ENCODE measurements at regions not wholly inside any gene's neighbourhood (a gene's known extent, or its start where the extent isn't known, plus 50 kb on each side); places are given as distances from the start of the nearest gene placed in this dataset.
"Not testable (repeated sequence)": the region's sequence is repeated elsewhere in the genome, so short reads cannot be mapped to it uniquely, and the experiment has no call there.

DNA sequence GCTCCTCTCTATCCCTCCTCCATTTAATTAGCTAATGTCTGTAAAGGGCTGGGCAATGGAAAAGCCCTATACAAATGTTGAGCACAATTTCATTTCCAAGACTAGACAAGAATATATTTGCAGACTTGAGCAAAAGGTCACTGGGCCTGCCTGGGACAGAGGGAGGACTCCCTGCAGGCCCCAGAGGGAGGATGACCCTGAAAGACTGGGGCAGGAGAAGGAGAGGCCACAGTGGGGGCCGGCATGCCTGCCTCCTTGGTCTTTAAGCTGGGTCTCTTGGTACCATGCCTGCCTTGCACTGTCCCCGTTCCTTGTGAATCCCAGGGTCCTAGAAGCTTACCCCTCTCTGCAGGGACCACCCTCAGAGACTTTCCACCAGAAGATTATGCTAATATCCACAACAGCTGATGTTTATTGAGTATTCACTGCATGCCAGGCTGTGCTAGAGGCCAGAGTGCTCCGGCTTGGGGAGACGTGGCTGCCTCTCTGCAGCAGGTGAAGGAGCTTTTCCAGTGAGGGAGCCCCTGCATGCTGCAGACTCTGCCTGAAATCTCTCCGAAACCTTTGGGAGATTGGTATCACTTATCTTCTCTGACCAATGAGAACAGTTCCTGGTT is 72.7 kb upstream of the HSPA9 start:
- no peak for DNase-seq

GRCh38 chr5:138647261-138647788 is 72.1 kb upstream of the HSPA9 start:
- no peak for DNase-seq

DNA sequence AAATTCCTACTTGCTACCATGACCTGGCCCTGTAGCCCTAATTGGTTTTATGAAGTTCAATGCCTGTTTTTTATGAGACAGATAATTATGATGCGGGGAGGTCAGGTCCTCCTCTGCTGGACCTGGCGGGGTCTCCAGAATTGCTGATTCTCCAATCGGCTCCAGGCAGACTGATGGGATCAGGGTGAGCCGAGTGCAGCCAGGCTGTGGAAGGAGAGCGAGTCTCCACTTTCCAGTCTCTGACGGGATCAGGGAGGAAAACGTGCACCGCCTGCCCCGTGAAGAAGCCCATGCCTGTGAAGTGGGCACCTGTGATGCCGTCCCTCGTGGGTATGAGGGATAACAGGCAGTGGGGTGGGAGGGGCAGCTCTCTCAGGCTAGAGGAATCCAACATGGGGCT is 71.5 kb upstream of the HSPA9 start:
- DNase-seq: no peak

- no peak for DNase-seq
Observed at GRCh38 chr5:138645778-138646575, 70.8 kb upstream of the HSPA9 start.

GRCh38 chr5:138643040-138643791 is 68.0 kb upstream of the HSPA9 start:
- DNase-seq: no peak

DNA sequence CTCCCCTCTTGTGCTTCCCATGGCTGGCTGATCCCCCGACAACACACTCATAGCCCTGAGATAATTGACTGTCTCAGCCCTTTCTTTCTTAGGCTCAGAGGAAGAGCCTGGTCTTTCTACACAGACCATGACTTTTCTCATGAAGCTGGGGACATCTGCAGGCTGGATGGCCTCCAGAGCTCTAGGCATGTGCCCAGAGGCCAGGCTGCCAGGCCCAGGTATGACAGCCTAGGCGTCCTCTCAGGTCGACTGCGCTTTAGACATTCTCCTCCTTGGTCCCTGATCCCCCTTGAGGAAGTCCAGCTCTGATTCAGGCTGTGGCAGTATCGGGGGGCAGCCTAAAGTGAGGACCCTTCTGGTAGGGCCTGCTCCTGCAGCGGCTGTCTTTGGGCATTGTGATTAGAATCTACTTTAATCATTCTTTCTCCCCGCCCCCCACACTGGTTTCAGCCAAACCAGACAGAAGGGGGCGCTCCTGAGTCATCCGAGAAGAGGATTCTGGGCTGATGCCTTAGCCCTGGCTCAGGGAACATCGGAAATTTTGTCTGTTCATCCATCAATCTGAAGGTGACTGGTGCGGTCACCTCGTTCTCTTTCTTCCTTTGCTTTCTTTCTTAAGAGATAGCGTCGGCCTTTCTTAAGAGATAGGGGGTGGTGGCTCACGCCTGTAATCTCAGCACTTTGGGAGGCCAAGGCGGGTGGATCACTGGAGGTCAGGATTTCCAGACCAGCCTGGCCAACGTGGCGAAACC is 66.5 kb upstream of the HSPA9 start:
- peak; percentile 55 for DNase-seq

DNA sequence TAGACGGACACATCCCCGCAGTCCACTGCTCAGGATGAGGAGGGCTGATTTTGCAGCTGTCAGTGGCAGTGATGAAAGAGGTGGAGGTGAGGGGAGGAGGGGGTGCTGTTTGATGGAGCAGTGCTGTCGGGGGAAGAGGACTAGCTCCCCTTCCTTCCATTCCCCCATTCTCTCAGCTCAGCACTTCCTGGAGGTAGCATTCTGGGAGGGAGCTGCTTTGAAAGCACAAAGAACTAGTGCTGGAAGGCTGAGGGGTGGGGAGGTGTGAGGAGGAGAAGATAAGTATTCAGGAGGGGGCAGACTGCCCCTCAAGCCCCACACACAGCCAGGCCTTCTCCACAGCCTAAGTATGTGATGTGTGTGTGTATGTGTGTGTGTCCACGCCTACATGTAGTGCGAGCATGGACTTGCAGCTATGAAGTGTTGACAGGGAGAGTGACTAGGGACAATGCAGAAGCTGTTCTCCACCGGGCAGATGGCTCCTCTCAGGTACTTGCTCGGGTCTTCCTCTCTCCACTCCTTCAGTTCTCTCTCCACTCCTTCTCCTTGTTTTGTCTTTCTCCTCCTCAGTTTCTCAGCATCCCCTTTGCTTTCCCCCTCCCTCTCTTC is 65.5 kb upstream of the HSPA9 start:
- no peak for DNase-seq

- no peak for DNase-seq
Observed at GRCh38 chr5:138640138-138640537, 64.9 kb upstream of the HSPA9 start.

- DNase-seq: no peak
Observed at GRCh38 chr5:138639326-138639725, 64.1 kb upstream of the HSPA9 start.

DNA sequence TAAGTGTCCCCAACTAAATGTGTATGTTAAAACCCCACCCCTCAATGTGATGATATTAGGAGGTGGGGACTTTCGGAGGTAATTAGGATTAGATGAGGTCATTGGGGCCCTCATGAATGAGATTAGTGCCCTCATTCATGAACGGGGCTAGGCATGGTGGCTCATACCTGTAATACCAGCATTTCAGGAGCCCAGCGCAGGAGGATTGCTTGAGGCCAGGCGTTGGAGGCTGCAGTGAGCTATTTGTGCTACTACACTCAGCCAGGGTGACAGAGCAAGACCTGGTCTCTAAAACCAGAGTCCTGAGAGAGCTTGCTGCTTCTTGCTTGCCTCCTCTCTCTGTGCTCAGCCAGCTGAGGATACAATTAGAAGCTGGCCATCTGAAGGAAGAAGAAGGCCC is 62.1 kb upstream of the HSPA9 start:
- no peak for DNase-seq

- no peak for DNase-seq
Observed at GRCh38 chr5:138636398-138636944, 61.3 kb upstream of the HSPA9 start.

- DNase-seq: no peak
Observed at GRCh38 chr5:138635708-138636107, 60.5 kb upstream of the HSPA9 start.

GRCh38 chr5:138635265-138635664 is 60.1 kb upstream of the HSPA9 start:
- peak; percentile 67 for DNase-seq

GRCh38 chr5:138634804-138635203 is 59.6 kb upstream of the HSPA9 start:
- not testable (repeated sequence) for DNase-seq

DNA sequence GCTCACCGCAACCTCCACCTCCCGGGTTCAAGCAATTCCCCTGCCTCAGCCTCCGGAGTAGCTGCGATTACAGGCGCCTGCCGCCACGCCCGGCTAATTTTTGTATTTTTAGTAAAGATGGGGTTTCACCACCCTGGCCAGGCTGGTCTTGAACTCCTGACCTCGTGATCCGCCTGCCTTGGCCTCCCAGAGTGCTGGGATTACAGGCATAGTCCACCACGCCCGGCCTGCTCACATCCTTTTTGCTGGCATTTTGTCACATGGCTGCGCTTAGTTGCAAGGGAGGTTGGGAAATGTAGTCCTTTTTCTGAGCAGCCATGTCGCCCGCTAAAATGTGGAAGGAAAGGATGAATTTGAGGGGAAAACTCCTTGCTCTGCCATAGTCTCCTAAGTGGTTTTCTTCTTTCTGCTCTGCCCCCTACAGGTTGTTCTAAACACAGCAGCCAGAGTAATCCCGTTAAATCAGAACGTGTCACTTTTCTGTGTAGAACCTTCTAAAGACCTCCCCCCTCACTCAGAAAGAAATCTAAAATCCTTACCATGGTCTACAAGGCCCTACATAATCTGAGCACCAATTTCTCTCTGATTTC is 57.8 kb upstream of the HSPA9 start:
- DNase-seq: peak; percentile 68

DNA sequence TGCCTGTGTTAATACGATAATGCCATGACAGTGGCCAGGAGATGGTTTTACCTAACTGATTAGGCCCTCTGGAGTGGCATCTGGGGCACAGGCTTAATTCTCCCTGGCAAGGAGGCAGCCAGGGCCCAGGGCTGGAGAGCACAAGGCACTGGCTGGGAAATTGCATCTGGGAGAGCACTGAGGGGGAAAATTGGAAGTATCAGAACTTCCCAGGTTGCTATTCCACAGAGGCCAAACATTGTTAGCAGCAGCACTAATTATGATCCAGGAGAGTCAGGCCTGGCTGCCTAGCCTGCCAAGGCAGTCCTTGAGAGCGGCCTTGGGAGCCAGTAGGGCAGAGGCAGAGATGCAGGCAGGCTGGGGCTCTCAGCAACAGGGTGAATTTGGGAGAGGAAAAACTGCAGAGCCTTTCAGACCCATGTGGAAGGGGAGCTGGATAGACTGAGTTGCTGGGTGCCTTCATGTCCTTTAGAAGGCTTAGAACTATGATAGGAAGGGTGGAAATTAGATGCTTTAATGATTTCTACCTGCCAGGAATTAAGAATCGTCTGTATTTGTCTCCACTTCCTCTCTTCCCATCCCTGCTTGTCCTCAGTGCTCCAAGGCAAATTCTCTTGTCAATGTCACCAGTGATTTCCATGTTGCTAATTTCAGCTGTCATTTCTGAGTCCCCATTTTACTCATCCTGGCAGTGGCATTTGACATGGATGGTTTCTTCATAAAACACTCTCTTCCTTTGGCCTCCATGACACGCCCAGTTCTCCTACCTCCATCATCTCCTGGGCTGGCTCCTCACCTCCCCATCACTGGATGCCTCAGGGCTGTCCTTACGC is 56.1 kb upstream of the HSPA9 start:
- no peak for DNase-seq

GRCh38 chr5:138629392-138629791 is 54.2 kb upstream of the HSPA9 start:
- no peak for DNase-seq

- no peak for DNase-seq
Observed at GRCh38 chr5:138626333-138626944, 51.2 kb upstream of the HSPA9 start.

DNA sequence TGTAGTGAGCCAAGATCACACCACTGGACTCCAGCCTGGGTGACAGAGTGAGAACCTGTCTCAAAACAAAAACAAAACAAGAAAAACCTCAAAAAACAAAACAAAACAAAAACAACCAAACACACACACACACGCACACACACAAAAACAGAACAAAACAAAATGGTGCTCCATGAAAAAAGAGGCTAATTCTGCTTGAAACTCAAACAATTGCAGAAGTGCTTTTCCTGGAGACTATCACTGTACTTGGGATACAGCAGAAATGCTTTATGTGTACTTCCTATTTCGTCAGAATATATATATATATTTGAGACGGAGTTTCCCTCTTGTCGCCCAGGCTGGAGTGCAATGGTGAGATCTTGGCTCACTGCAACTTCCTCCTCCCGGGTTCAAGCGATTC is 49.9 kb upstream of the HSPA9 start:
- DNase-seq: no peak
